NAMALWA (cell line): ENCODE measurements at regions not wholly inside any gene's neighbourhood (a gene's known extent, or its start where the extent isn't known, plus 50 kb on each side); places are given as distances from the start of the nearest gene placed in this dataset.
A peak's percentile ranks its signal among the peaks of the same experiment; 100 is the strongest.

ENCODE experiments used
- DNase-seq: peaks from one replicate; pipeline ENCODE4 v3.0.0-alpha.2; 2015; ENCODE audit warnings: low spot score

- DNase-seq = no peak
These were observed 65.1 kb upstream of the EPHA3 start for GRCh38 chr3:89042236-89042835.

GRCh38 chr3:89043406-89043932 is 64.0 kb upstream of the EPHA3 start:
- DNase-seq = no peak

GRCh38 chr3:89046661-89047060 is 60.8 kb upstream of the EPHA3 start:
- DNase-seq = no peak

- DNase-seq = peak; percentile 9
These were observed 58.3 kb upstream of the EPHA3 start for GRCh38 chr3:89049119-89049518.

GRCh38 chr3:89052386-89052785 is 55.0 kb upstream of the EPHA3 start:
- no peak for DNase-seq

GRCh38 chr3:89057398-89057797 is 50.0 kb upstream of the EPHA3 start:
- no peak for DNase-seq
